A549 (cell line): ENCODE measurements at regions not wholly inside any gene's neighbourhood (a gene's known extent, or its start where the extent isn't known, plus 50 kb on each side); places are given as distances from the start of the nearest gene placed in this dataset.

ENCODE experiments used
- ATAC-seq, 2 experiments: fragments of 200-7000 bp in 1 of 2; fragments of >200 bp in 1 of 2; cut with Nextera tagmentation in 1 of 2; cut with Tn5 transposase in 1 of 2; 3 replicates each; pipeline versions ENCODE4 v1.8.0 to v1.9.1; 2018 to 2020; ENCODE audit warnings: mild to moderate bottlenecking in 1 of 2, moderate library complexity in 1 of 2
- CTCF ChIA-PET: fragments of 300-600 bp; sonication (Branson Sonifier 250); formaldehyde crosslinking; extraction: SDS; loops from one replicate; lab custom pipeline; 2021; ENCODE audit warnings: antibody characterized with exemption, inconsistent platforms; lab: Yijun Ruan, JAX
- POLR2A ChIA-PET: fragments of 350-600 bp; formaldehyde crosslinking; extraction: SDS; loops from one replicate; lab custom pipeline; 2021; ENCODE audit warnings: antibody characterized with exemption, inconsistent platforms; lab: Yijun Ruan, JAX
- DNase-seq, 2 experiments: peaks; one replicate each; pipeline versions ENCODE4 v3.0.0 to v3.0.0-alpha.2; 2011 to 2016; ENCODE audit warnings: low read depth in 1 of 2, low spot score in 1 of 2
- FAIRE-seq: peaks from 2 replicates; lab custom pipeline; 2011; peaks lifted over from hg19 to GRCh38; lab: Jason Lieb, UNC
- H3K27ac ChIP-seq, 2 experiments: fragments of >200 bp; sonication (Bioruptor Twin); formaldehyde crosslinking; 3 replicates each; pipeline ENCODE4 v1.5.1; 2016 to 2017
- H3K4me1 ChIP-seq: fragments of >200 bp; sonication (Bioruptor Twin); formaldehyde crosslinking; 3 replicates; pipeline ENCODE4 v1.6.1; 2016
- H3K4me2 ChIP-seq: fragments of >200 bp; sonication (Bioruptor Twin); formaldehyde crosslinking; 3 replicates; pipeline ENCODE4 v1.6.1; 2016
- H3K4me3 ChIP-seq: fragments of >200 bp; sonication (Bioruptor Twin); formaldehyde crosslinking; 3 replicates; pipeline ENCODE4 v1.5.1; 2016
- H3K9me3 ChIP-seq: fragments of >200 bp; sonication (Bioruptor Twin); formaldehyde crosslinking; 3 replicates; pipeline ENCODE4 v1.6.1; 2016
- BHLHE40 ChIP-seq: IDR thresholded peaks from 2 replicates; pipeline ENCODE4 v1.6.1; 2012; ENCODE audit warnings: low read depth, low read length, inconsistent platforms
- CEBPB ChIP-seq, 2 experiments: fragments of >200 bp in 1 of 2; sonication (Bioruptor Twin) in 1 of 2; formaldehyde crosslinking in 1 of 2; IDR thresholded peaks; 2 replicates each; pipeline ENCODE4 v1.6.1; 2012 to 2016
- CHD4 ChIP-seq: fragments of 200-600 bp; sonication (generic); IDR thresholded peaks from 2 replicates; pipeline ENCODE4 v1.6.1; 2016; ENCODE audit warnings: antibody characterized with exemption, mild to moderate bottlenecking, borderline replicate concordance
- ESRRA ChIP-seq: fragments of 150-350 bp; IDR thresholded peaks from 2 replicates; pipeline ENCODE4 v1.6.1; 2014; ENCODE audit warnings: mild to moderate bottlenecking, low read length, borderline replicate concordance
- GATA3 ChIP-seq: IDR thresholded peaks from 2 replicates; pipeline ENCODE4 v1.6.1; 2012; ENCODE audit warnings: borderline replicate concordance
- HEYL ChIP-seq: fragments of 250-450 bp; sonication (Bioruptor Pico); IDR thresholded peaks from 2 replicates; pipeline ENCODE4 v1.8.0; 2021; ENCODE audit warnings: mild to moderate bottlenecking, moderate library complexity
- KDM1A ChIP-seq: fragments of 200-600 bp; sonication (generic); IDR thresholded peaks from 2 replicates; pipeline ENCODE4 v1.6.1; 2016; ENCODE audit warnings: low read depth, mild to moderate bottlenecking
- NPAS2 ChIP-seq: fragments of 250-450 bp; sonication (Bioruptor Pico); IDR thresholded peaks from 2 replicates; pipeline ENCODE4 v1.8.0; 2022; ENCODE audit warnings: mild to moderate bottlenecking, moderate library complexity, borderline replicate concordance
- PHF8 ChIP-seq: fragments of 200-600 bp; sonication (generic); IDR thresholded peaks from 2 replicates; pipeline ENCODE4 v1.6.1; 2016; ENCODE audit warnings: low read depth, mild to moderate bottlenecking, antibody characterized with exemption, moderate library complexity, borderline replicate concordance
- POLR2AphosphoS2 ChIP-seq: conservative IDR thresholded peaks from 2 replicates; pipeline ENCODE4 v1.6.1; 2012; ENCODE audit warnings: low read length, improper control_type of control experiment, inconsistent platforms
- RAD21 ChIP-seq, 2 experiments: fragments of >200 bp in 1 of 2; sonication (Bioruptor Twin) in 1 of 2; formaldehyde crosslinking in 1 of 2; IDR thresholded peaks in 1 of 2; conservative IDR thresholded peaks in 1 of 2; 2 replicates in 1 of 2; 3 replicates in 1 of 2; pipeline ENCODE4 v1.6.1; 2012 to 2018; ENCODE audit warnings: inconsistent platforms in 1 of 2
- TP53 ChIP-seq: fragments of 250-450 bp; sonication (Bioruptor Pico); IDR thresholded peaks from 2 replicates; pipeline ENCODE4 v1.5.0; 2021; ENCODE audit warnings: mild to moderate bottlenecking, moderate library complexity
- ZSCAN20 ChIP-seq: fragments of 250-450 bp; sonication (Bioruptor Pico); IDR thresholded peaks from 2 replicates; pipeline ENCODE4 v1.8.0; 2022; ENCODE audit warnings: mild to moderate bottlenecking, moderate library complexity
- WGBS: methylation state at CpG from one replicate; pipeline ENCODE4 v1.1.6; 2017; ENCODE audit errors: missing lambda C conversion rate; 5-methylcytosine and 5-hydroxymethylcytosine counted together
- TF ChIP-seq, protein P1 (sequence below): fragments of 200-600 bp; sonication (generic); IDR thresholded peaks from 2 replicates; pipeline ENCODE4 v1.6.1; 2016; ENCODE audit warnings: antibody characterized with exemption, mild to moderate bottlenecking, moderate library complexity
- TF ChIP-seq, protein P2 (sequence below): IDR thresholded peaks from 2 replicates; pipeline ENCODE4 v1.6.1; 2012
- TF ChIP-seq, protein P3 (sequence below): fragments of 250-450 bp; sonication (Bioruptor Pico); IDR thresholded peaks from 2 replicates; pipeline ENCODE4 v1.5.0; 2021; ENCODE audit warnings: mild to moderate bottlenecking, moderate library complexity, borderline replicate concordance
- TF ChIP-seq, protein P4 (sequence below): fragments of 150-350 bp; IDR thresholded peaks from 2 replicates; pipeline ENCODE4 v1.6.1; 2014; ENCODE audit warnings: low read depth, mild to moderate bottlenecking, low read length
- TF ChIP-seq, protein P5 (sequence below): fragments of >200 bp; sonication (Bioruptor Twin); formaldehyde crosslinking; IDR thresholded peaks from 3 replicates; pipeline ENCODE4 v1.5.1; 2016

DNA sequence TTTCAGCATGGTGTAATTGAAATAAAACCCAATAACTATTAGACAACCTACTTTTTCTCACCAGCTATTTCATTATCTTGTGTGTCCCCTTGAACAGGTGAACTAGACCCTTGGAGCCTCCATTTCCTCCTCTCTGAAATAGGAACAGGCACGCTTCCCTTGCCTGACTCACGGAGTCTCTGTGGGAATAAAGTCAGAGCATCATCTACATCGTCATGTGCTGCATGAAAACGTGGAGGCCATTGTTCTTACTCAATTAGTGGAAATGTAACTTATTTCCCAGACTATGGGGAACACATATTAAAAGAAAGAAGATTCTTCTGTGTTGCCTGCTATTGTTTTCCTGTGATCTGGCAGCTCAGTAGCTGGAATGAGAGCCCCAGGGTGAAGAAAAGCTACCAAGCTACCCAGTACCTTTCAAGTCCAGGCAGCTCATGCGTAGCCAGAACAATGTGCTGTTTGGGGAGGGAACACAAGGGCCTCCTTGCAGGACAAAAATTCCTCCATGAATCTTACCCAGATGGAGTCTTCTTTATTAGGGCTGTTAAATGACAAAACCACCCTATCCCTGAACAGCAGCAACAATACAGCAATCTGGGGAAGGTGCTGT lies 59.8 kb downstream of the SOX11 start:
- no peak overlapping the region for H3K27ac ChIP-seq
- DNase-seq (no peak), FAIRE-seq (no peak), ATAC-seq (no peak)
- no peak overlapping the region for H3K4me2 ChIP-seq
- ChIA-PET POLR2A (no interaction called here), CTCF (no interaction called here)
- 5% methylated on average over 5 of the region's 5 CpGs for WGBS
- no peaks in the 10 kb centered on the region for H3K4me1 ChIP-seq
- TF ChIP-seq, protein P1, sequence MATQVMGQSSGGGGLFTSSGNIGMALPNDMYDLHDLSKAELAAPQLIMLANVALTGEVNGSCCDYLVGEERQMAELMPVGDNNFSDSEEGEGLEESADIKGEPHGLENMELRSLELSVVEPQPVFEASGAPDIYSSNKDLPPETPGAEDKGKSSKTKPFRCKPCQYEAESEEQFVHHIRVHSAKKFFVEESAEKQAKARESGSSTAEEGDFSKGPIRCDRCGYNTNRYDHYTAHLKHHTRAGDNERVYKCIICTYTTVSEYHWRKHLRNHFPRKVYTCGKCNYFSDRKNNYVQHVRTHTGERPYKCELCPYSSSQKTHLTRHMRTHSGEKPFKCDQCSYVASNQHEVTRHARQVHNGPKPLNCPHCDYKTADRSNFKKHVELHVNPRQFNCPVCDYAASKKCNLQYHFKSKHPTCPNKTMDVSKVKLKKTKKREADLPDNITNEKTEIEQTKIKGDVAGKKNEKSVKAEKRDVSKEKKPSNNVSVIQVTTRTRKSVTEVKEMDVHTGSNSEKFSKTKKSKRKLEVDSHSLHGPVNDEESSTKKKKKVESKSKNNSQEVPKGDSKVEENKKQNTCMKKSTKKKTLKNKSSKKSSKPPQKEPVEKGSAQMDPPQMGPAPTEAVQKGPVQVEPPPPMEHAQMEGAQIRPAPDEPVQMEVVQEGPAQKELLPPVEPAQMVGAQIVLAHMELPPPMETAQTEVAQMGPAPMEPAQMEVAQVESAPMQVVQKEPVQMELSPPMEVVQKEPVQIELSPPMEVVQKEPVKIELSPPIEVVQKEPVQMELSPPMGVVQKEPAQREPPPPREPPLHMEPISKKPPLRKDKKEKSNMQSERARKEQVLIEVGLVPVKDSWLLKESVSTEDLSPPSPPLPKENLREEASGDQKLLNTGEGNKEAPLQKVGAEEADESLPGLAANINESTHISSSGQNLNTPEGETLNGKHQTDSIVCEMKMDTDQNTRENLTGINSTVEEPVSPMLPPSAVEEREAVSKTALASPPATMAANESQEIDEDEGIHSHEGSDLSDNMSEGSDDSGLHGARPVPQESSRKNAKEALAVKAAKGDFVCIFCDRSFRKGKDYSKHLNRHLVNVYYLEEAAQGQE = no peak
- no peak for TF ChIP-seq GATA3
- TF ChIP-seq, protein P2, sequence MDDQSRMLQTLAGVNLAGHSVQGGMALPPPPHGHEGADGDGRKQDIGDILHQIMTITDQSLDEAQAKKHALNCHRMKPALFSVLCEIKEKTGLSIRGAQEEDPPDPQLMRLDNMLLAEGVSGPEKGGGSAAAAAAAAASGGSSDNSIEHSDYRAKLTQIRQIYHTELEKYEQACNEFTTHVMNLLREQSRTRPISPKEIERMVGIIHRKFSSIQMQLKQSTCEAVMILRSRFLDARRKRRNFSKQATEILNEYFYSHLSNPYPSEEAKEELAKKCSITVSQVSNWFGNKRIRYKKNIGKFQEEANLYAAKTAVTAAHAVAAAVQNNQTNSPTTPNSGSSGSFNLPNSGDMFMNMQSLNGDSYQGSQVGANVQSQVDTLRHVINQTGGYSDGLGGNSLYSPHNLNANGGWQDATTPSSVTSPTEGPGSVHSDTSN = no peak
- TF ChIP-seq, protein P3, sequence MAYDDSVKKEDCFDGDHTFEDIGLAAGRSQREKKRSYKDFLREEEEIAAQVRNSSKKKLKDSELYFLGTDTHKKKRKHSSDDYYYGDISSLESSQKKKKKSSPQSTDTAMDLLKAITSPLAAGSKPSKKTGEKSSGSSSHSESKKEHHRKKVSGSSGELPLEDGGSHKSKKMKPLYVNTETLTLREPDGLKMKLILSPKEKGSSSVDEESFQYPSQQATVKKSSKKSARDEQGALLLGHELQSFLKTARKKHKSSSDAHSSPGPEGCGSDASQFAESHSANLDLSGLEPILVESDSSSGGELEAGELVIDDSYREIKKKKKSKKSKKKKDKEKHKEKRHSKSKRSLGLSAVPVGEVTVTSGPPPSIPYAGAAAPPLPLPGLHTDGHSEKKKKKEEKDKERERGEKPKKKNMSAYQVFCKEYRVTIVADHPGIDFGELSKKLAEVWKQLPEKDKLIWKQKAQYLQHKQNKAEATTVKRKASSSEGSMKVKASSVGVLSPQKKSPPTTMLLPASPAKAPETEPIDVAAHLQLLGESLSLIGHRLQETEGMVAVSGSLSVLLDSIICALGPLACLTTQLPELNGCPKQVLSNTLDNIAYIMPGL (CRISPR knock-in tag) = no peak
- no peak for TF ChIP-seq POLR2AphosphoS2
- TF ChIP-seq TP53 (CRISPR knock-in tag) = no peak
- no peak for TF ChIP-seq ZSCAN20 (CRISPR knock-in tag)
- no peak for TF ChIP-seq PHF8
- no peak for TF ChIP-seq RAD21 (conservative IDR thresholded peaks at IDR 0.05 in 1 of 2, IDR thresholded peaks at IDR 0.05 in 1 of 2)
- no peak for TF ChIP-seq CEBPB (IDR thresholded peaks at IDR 0.05)
- no peak for TF ChIP-seq CHD4
- no peak for TF ChIP-seq NPAS2 (CRISPR knock-in tag)
- TF ChIP-seq BHLHE40 = no peak
- TF ChIP-seq, protein P4, sequence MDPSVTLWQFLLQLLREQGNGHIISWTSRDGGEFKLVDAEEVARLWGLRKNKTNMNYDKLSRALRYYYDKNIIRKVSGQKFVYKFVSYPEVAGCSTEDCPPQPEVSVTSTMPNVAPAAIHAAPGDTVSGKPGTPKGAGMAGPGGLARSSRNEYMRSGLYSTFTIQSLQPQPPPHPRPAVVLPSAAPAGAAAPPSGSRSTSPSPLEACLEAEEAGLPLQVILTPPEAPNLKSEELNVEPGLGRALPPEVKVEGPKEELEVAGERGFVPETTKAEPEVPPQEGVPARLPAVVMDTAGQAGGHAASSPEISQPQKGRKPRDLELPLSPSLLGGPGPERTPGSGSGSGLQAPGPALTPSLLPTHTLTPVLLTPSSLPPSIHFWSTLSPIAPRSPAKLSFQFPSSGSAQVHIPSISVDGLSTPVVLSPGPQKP = no peak
- TF ChIP-seq ESRRA = no peak
- TF ChIP-seq KDM1A = no peak
- no peak for TF ChIP-seq HEYL (CRISPR knock-in tag)
- TF ChIP-seq, protein P5, sequence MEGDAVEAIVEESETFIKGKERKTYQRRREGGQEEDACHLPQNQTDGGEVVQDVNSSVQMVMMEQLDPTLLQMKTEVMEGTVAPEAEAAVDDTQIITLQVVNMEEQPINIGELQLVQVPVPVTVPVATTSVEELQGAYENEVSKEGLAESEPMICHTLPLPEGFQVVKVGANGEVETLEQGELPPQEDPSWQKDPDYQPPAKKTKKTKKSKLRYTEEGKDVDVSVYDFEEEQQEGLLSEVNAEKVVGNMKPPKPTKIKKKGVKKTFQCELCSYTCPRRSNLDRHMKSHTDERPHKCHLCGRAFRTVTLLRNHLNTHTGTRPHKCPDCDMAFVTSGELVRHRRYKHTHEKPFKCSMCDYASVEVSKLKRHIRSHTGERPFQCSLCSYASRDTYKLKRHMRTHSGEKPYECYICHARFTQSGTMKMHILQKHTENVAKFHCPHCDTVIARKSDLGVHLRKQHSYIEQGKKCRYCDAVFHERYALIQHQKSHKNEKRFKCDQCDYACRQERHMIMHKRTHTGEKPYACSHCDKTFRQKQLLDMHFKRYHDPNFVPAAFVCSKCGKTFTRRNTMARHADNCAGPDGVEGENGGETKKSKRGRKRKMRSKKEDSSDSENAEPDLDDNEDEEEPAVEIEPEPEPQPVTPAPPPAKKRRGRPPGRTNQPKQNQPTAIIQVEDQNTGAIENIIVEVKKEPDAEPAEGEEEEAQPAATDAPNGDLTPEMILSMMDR = no peak
- no peak overlapping the region for H3K4me3 ChIP-seq
- peaks cover 3% of the 10 kb centered on the region; the same call in 1 of the 3 replicates for H3K9me3 ChIP-seq
